ENCODE measurements at regions not wholly inside any gene's neighbourhood (a gene's known extent, or its start where the extent isn't known, plus 50 kb on each side); places are given as distances from the start of the nearest gene placed in this dataset.

DNA sequence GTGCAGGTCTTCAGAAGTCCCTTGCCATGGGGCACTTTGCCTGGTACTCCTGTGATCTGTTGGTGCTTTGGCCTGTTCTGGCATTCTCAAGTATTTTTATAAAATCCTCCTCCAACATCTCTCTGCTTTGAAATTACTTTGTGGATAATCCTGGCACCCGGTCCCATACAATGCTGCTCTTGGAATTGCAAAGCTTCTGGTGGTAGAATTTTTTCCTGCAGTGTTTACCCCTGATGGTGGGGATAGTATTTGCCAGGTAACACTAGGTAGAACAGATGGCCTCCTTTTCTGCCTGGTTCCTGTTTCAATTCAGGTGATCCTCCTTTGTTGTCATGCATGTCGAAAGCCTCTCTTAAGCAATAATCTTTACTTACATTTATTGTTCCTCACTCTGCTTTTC lies 109.8 kb upstream of the ATP10B start:
- H3K9me3 ChIP-seq (ENCODE audit: insufficient read depth, low read length): no peaks in the 10 kb centered on the region
- TF ChIP-seq ZNF274 (IDR thresholded peaks at IDR 0.05; ENCODE audit: low read depth, low read length) (no peak), YY1 (IDR thresholded peaks at IDR 0.05; ENCODE audit: insufficient read depth, insufficient read length) (no peak)
- no peaks in the 10 kb centered on the region for H3K36me3 ChIP-seq (ENCODE audit: insufficient read depth, insufficient read length, low read length)
- no peak overlapping the region for H3K4me3 ChIP-seq (ENCODE audit: insufficient read length, low read depth)
- no peaks in the 10 kb centered on the region for H3K4me1 ChIP-seq (ENCODE audit: insufficient read depth, insufficient read length)
- no peak for DNase-seq (ENCODE audit: low read depth, low spot score)
- H3K27me3 ChIP-seq (ENCODE audit: insufficient read depth, insufficient read length): no peaks in the 10 kb centered on the region
- H3K9ac ChIP-seq (ENCODE audit: insufficient read length, low read depth): no peak overlapping the region

DNA sequence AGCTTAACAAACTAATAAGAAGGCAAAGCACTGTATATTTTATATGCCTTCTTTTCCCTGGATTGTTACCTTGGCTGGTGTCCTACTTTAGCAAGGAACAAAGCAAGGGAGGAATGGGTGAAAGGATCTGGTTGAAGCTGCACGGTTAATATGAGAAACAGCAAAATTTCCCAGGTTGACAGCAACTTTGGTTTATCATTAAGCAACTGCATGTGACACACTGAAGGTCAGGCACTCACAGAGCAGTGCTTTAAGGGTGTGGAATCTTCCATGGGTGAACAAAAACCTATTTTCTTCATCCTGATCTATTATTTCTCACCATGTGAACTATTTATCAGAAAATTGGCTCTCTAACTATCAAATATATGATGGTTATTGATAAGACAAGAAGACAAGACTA lies 109.0 kb upstream of the ATP10B start:
- no peaks in the 10 kb centered on the region for H3K36me3 ChIP-seq (ENCODE audit: insufficient read depth, insufficient read length, low read length)
- H3K4me1 ChIP-seq (ENCODE audit: insufficient read depth, insufficient read length): no peaks in the 10 kb centered on the region
- H3K4me3 ChIP-seq (ENCODE audit: insufficient read length, low read depth): no peak overlapping the region
- no peak for DNase-seq (ENCODE audit: low read depth, low spot score)
- H3K9me3 ChIP-seq (ENCODE audit: insufficient read depth, low read length): no peaks in the 10 kb centered on the region
- H3K9ac ChIP-seq (ENCODE audit: insufficient read length, low read depth): no peak overlapping the region
- TF ChIP-seq SUZ12 (IDR thresholded peaks at IDR 0.05; ENCODE audit: extremely low read depth, insufficient read depth, insufficient read length) (no peak), YY1 (IDR thresholded peaks at IDR 0.05; ENCODE audit: insufficient read depth, insufficient read length) (no peak), ZNF274 (IDR thresholded peaks at IDR 0.05; ENCODE audit: low read depth, low read length) (no peak)
- no peaks in the 10 kb centered on the region for H3K27me3 ChIP-seq (ENCODE audit: insufficient read depth, insufficient read length)

DNA sequence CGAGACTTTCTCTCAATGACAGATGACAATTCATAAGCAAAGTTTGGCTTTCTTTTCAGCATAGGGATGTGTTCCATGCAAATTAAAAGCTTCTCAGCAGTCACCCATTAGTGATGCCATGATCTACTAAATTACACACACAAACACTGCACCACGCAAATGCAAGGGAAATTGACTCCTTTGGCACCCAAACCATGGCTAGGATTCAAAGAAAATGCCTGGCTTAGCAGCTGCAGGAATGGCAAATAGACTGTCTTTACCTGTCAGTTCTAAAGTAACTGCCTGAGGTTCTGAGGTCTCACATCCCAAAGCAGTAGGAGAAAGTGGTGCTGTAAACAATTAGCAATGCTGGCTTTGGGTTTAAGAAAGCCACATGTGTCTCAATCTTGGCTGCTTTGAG lies 108.6 kb upstream of the ATP10B start:
- DNase-seq (ENCODE audit: low read depth, low spot score): no peak
- TF ChIP-seq YY1 (IDR thresholded peaks at IDR 0.05; ENCODE audit: insufficient read depth, insufficient read length): no peak
- TF ChIP-seq SUZ12 (IDR thresholded peaks at IDR 0.05; ENCODE audit: extremely low read depth, insufficient read depth, insufficient read length): no peak
- no peak for TF ChIP-seq ZNF274 (IDR thresholded peaks at IDR 0.05; ENCODE audit: low read depth, low read length)
- H3K36me3 ChIP-seq (ENCODE audit: insufficient read depth, insufficient read length, low read length): no peaks in the 10 kb centered on the region
- no peaks in the 10 kb centered on the region for H3K27me3 ChIP-seq (ENCODE audit: insufficient read depth, insufficient read length)
- no peaks in the 10 kb centered on the region for H3K4me1 ChIP-seq (ENCODE audit: insufficient read depth, insufficient read length)
- no peak overlapping the region for H3K9ac ChIP-seq (ENCODE audit: insufficient read length, low read depth)
- no peaks in the 10 kb centered on the region for H3K9me3 ChIP-seq (ENCODE audit: insufficient read depth, low read length)
- H3K4me3 ChIP-seq (ENCODE audit: insufficient read length, low read depth): no peak overlapping the region

DNA sequence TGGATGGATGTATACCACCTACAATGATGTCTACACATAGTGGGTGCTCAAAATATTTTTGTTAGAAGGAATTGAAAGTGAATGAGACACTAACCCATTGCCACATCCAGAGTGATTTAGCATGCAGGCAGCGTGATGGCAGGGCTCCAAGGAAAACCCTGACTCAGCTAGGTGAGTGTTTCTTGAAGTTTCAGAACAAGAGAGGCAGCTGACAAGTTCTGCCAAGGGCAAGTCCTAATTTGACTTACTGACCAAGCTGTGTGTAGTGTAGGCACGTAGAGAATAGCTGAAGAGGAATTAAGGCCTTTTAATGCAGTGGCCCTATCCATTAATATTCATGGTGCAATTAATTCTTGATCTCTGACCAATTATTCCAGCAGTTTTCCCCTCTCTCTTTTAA lies 107.8 kb upstream of the ATP10B start:
- Histone ChIP-seq H3K27me3 (ENCODE audit: insufficient read depth, insufficient read length) (no peaks in the 10 kb centered on the region), H3K9me3 (ENCODE audit: insufficient read depth, low read length) (no peaks in the 10 kb centered on the region), H3K4me1 (ENCODE audit: insufficient read depth, insufficient read length) (no peaks in the 10 kb centered on the region), H3K4me3 (ENCODE audit: insufficient read length, low read depth) (no peak overlapping the region), H3K36me3 (ENCODE audit: insufficient read depth, insufficient read length, low read length) (no peaks in the 10 kb centered on the region), H3K9ac (ENCODE audit: insufficient read length, low read depth) (no peak overlapping the region)
- DNase-seq (ENCODE audit: low read depth, low spot score): no peak
- TF ChIP-seq SUZ12 (IDR thresholded peaks at IDR 0.05; ENCODE audit: extremely low read depth, insufficient read depth, insufficient read length) (no peak), ZNF274 (IDR thresholded peaks at IDR 0.05; ENCODE audit: low read depth, low read length) (no peak), YY1 (IDR thresholded peaks at IDR 0.05; ENCODE audit: insufficient read depth, insufficient read length) (no peak)

DNA sequence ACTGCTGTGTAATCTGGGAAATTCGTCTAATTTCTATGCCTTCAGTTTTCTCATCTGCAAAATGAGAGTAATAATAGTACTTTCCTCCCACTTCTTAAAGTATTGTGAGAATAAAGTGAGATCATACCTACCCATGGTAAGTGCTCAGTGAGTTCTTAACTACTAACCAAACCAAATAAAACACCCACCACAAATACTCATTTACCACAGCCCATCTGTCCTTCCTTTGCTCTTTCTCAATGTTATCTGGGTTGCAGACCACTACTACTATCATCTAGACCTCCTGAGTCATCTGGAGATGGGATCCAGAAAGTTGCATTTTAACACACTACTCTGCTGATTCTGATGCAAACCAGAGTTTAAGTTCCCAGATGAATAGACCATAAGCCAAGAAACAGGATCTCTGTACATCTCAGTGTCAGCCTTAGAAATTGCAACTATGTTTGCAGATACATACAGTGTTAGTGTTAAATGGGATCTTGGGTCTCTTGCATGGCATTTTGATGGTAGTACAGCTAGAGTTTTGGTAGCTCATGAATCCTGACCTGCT lies 105.4 kb upstream of the ATP10B start:
- TF ChIP-seq YY1 (IDR thresholded peaks at IDR 0.05; ENCODE audit: insufficient read depth, insufficient read length) (no peak), SUZ12 (IDR thresholded peaks at IDR 0.05; ENCODE audit: extremely low read depth, insufficient read depth, insufficient read length) (no peak), ZNF274 (IDR thresholded peaks at IDR 0.05; ENCODE audit: low read depth, low read length) (no peak)
- Histone ChIP-seq H3K4me1 (ENCODE audit: insufficient read depth, insufficient read length) (no peaks in the 10 kb centered on the region), H3K27me3 (ENCODE audit: insufficient read depth, insufficient read length) (no peaks in the 10 kb centered on the region), H3K9ac (ENCODE audit: insufficient read length, low read depth) (no peak overlapping the region), H3K36me3 (ENCODE audit: insufficient read depth, insufficient read length, low read length) (no peaks in the 10 kb centered on the region), H3K4me3 (ENCODE audit: insufficient read length, low read depth) (no peak overlapping the region), H3K9me3 (ENCODE audit: insufficient read depth, low read length) (no peaks in the 10 kb centered on the region)
- no peak for DNase-seq (ENCODE audit: low read depth, low spot score)

DNA sequence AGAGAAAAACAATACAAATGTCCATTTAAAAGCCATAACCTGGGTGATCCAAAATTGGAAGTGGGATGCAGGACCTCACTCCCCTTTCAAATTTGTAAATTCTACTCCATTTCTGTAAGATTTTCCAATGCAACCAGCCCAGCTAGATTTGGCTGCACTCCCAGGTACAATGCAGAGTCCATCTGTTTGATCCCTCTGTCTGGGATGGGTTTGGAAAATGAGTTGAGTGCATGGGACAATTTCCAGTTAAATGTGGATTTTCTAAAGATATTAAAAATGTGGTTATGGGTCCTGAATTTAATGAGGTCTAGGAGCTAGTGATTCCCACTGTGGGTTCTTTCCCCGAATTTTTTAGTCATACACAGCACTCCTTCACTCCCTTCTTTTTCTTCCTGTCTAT lies 104.0 kb upstream of the ATP10B start:
- H3K4me1 ChIP-seq (ENCODE audit: insufficient read depth, insufficient read length): no peaks in the 10 kb centered on the region
- H3K4me3 ChIP-seq (ENCODE audit: insufficient read length, low read depth): no peak overlapping the region
- no peaks in the 10 kb centered on the region for H3K36me3 ChIP-seq (ENCODE audit: insufficient read depth, insufficient read length, low read length)
- TF ChIP-seq SUZ12 (IDR thresholded peaks at IDR 0.05; ENCODE audit: extremely low read depth, insufficient read depth, insufficient read length): no peak
- no peak for TF ChIP-seq ZNF274 (IDR thresholded peaks at IDR 0.05; ENCODE audit: low read depth, low read length)
- TF ChIP-seq YY1 (IDR thresholded peaks at IDR 0.05; ENCODE audit: insufficient read depth, insufficient read length): no peak
- DNase-seq (ENCODE audit: low read depth, low spot score): no peak
- no peaks in the 10 kb centered on the region for H3K9me3 ChIP-seq (ENCODE audit: insufficient read depth, low read length)
- H3K9ac ChIP-seq (ENCODE audit: insufficient read length, low read depth): no peak overlapping the region
- H3K27me3 ChIP-seq (ENCODE audit: insufficient read depth, insufficient read length): no peaks in the 10 kb centered on the region

DNA sequence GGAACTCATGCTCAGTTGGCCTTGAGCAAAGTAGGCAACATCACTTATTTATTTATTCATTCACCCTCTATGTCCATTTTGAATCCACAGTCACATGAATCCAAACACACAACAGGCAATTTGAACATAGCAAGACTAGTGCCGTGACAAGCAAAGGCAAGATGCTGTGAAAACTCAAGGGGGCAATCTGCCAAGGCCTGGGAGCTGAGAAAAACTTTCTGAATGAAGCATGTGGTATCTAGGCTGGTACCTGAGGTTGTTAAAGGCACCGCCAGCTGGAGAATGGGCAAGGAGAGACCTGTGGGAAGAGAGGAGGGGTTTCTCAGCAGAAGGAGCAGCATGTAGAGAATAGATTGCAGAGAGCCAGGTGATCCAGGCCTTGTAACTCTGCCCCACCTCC lies 98.3 kb upstream of the ATP10B start:
- TF ChIP-seq ZNF274 (IDR thresholded peaks at IDR 0.05; ENCODE audit: low read depth, low read length) (no peak), YY1 (IDR thresholded peaks at IDR 0.05; ENCODE audit: insufficient read depth, insufficient read length) (no peak), SUZ12 (IDR thresholded peaks at IDR 0.05; ENCODE audit: extremely low read depth, insufficient read depth, insufficient read length) (no peak)
- H3K9ac ChIP-seq (ENCODE audit: insufficient read length, low read depth): no peak overlapping the region
- no peaks in the 10 kb centered on the region for H3K4me1 ChIP-seq (ENCODE audit: insufficient read depth, insufficient read length)
- H3K9me3 ChIP-seq (ENCODE audit: insufficient read depth, low read length): peaks cover 9% of the 10 kb centered on the region
- H3K4me3 ChIP-seq (ENCODE audit: insufficient read length, low read depth): no peak overlapping the region
- no peak for DNase-seq (ENCODE audit: low read depth, low spot score)
- H3K36me3 ChIP-seq (ENCODE audit: insufficient read depth, insufficient read length, low read length): no peaks in the 10 kb centered on the region
- no peaks in the 10 kb centered on the region for H3K27me3 ChIP-seq (ENCODE audit: insufficient read depth, insufficient read length)

Data from NT2/D1 (cell line).